ENCODE measurements at regions not wholly inside any gene's neighbourhood (a gene's known extent, or its start where the extent isn't known, plus 50 kb on each side); places are given as distances from the start of the nearest gene placed in this dataset.

GRCh38 chr11:104352036-104352435 lies 188.1 kb upstream of the PDGFD start:
- TF ChIP-seq, protein P1, sequence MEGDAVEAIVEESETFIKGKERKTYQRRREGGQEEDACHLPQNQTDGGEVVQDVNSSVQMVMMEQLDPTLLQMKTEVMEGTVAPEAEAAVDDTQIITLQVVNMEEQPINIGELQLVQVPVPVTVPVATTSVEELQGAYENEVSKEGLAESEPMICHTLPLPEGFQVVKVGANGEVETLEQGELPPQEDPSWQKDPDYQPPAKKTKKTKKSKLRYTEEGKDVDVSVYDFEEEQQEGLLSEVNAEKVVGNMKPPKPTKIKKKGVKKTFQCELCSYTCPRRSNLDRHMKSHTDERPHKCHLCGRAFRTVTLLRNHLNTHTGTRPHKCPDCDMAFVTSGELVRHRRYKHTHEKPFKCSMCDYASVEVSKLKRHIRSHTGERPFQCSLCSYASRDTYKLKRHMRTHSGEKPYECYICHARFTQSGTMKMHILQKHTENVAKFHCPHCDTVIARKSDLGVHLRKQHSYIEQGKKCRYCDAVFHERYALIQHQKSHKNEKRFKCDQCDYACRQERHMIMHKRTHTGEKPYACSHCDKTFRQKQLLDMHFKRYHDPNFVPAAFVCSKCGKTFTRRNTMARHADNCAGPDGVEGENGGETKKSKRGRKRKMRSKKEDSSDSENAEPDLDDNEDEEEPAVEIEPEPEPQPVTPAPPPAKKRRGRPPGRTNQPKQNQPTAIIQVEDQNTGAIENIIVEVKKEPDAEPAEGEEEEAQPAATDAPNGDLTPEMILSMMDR (IDR thresholded peaks at IDR 0.05; ENCODE audit: insufficient read depth, low read length, missing control alignments) = no peak
- ChIA-PET POLR2A (no interaction called here), CTCF (no interaction called here)
- H3K4me3 ChIP-seq (ENCODE audit: low read depth, low read length) = no peak overlapping the region
- no peak for DNase-seq (ENCODE audit: low read depth, low spot score)

GRCh38 chr11:104343578-104343977 lies 179.6 kb upstream of the PDGFD start:
- CTCF ChIA-PET = no interaction called here
- POLR2A ChIA-PET = no interaction called here
- TF ChIP-seq, protein P1 (IDR thresholded peaks at IDR 0.05; ENCODE audit: insufficient read depth, low read length, missing control alignments) = peak; percentile 13
- DNase-seq (ENCODE audit: low read depth, low spot score) = no peak
- no peak overlapping the region for H3K4me3 ChIP-seq (ENCODE audit: low read depth, low read length)

DNA sequence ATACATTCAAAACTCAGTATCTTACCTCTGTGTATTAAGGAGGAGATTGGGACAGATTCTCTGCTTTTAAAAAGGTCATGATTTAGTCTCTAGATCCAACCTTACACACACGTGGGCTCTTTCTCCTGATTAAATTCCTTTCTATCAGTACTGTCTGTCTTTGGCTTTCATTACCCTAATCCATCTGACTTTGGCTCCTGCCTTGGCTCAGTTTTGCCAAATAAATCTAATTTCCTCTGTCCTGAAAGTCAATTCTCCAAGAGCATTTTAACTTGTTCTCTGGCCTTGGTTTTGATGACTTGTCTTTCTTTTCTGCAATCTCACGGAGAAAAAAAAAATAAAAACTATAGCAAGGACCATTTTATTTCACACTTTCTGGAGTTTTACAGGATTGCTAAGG lies 176.6 kb upstream of the PDGFD start:
- no peak overlapping the region for H3K4me3 ChIP-seq (ENCODE audit: low read depth, low read length)
- ChIA-PET CTCF (no interaction called here), POLR2A (no interaction called here)
- DNase-seq (ENCODE audit: low read depth, low spot score) = no peak
- TF ChIP-seq, protein P1 (IDR thresholded peaks at IDR 0.05; ENCODE audit: insufficient read depth, low read length, missing control alignments) = no peak

DNA sequence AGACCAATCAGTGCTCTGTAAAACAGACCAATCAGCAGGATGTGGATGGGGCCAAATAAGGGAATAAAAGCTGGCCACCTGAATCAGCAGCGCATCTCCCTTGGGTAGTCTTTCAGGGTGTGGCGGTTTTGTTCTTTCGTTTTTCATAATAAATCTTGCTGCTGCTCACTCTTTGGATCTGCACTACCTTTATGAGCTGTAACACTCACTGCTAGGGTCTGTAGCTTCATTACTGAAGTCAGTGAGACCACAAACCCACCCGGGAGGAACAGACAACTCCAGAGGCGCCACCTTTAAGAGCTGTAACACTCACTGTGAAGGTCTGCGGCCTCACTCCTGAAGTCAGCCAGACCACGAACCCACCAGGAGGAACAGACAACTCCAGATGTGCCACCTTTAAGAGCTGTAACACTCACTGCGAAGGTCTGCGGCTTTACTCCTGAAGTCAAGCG lies 175.5 kb upstream of the PDGFD start:
- H3K4me3 ChIP-seq (ENCODE audit: low read depth, low read length) = no peak overlapping the region
- TF ChIP-seq, protein P1 (IDR thresholded peaks at IDR 0.05; ENCODE audit: insufficient read depth, low read length, missing control alignments) = no peak
- ChIA-PET POLR2A (no interaction called here), CTCF (no interaction called here)
- DNase-seq (ENCODE audit: low read depth, low spot score) = no peak

GRCh38 chr11:104338186-104338585 lies 174.2 kb upstream of the PDGFD start:
- TF ChIP-seq, protein P1 (IDR thresholded peaks at IDR 0.05; ENCODE audit: insufficient read depth, low read length, missing control alignments) = no peak
- CTCF ChIA-PET = no interaction called here
- H3K4me3 ChIP-seq (ENCODE audit: low read depth, low read length) = no peak overlapping the region
- POLR2A ChIA-PET = no interaction called here
- DNase-seq (ENCODE audit: low read depth, low spot score) = no peak

GRCh38 chr11:104337273-104337672 lies 173.3 kb upstream of the PDGFD start:
- ChIA-PET CTCF (no interaction called here), POLR2A (no interaction called here)
- TF ChIP-seq, protein P1 (IDR thresholded peaks at IDR 0.05; ENCODE audit: insufficient read depth, low read length, missing control alignments) = no peak
- DNase-seq (ENCODE audit: low read depth, low spot score) = no peak
- no peak overlapping the region for H3K4me3 ChIP-seq (ENCODE audit: low read depth, low read length)

All from AG04449 (cell line).